Central memory CD8-positive, alpha-beta T cell (primary cell): ENCODE measurements at regions not wholly inside any gene's neighbourhood (a gene's known extent, or its start where the extent isn't known, plus 50 kb on each side); places are given as distances from the start of the nearest gene placed in this dataset.

ENCODE experiments used
- ATAC-seq: fragments of 150-1000 bp; cut with Tn5 transposase; replicated peaks from 2 replicates; pipeline ENCODE4 v1.10.0; 2022; ENCODE audit warnings: mild to moderate bottlenecking, moderate FRiP score, moderate number of reproducible peaks; ENCODE audit not compliant: poor library complexity, severe bottlenecking; ENCODE audit errors: extremely low read depth
- DNase-seq, 2 donors: peaks; one replicate each; pipeline ENCODE4 v3.0.0; 2021; ENCODE audit warnings: low spot score in 2 of 2
- H3K27ac Mint-ChIP-seq: one replicate; pipeline ENCODE4 v1.8.0; 2022; ENCODE audit warnings: low read depth, mild to moderate bottlenecking, moderate library complexity, mixed read lengths
- H3K27me3 Mint-ChIP-seq: one replicate; pipeline ENCODE4 v1.8.0; 2022; ENCODE audit warnings: mixed read lengths
- H3K36me3 Mint-ChIP-seq: one replicate; pipeline ENCODE4 v1.8.0; 2022; ENCODE audit warnings: mild to moderate bottlenecking, moderate library complexity, mixed read lengths; ENCODE audit not compliant: insufficient read depth
- H3K4me1 Mint-ChIP-seq: one replicate; pipeline ENCODE4 v1.8.0; 2022; ENCODE audit warnings: mixed read lengths
- H3K4me3 Mint-ChIP-seq: one replicate; pipeline ENCODE4 v1.8.0; 2022; ENCODE audit warnings: mild to moderate bottlenecking, moderate library complexity, mixed read lengths
- H3K9me3 Mint-ChIP-seq: one replicate; pipeline ENCODE4 v1.8.0; 2022; ENCODE audit warnings: mixed read lengths

- no peak for DNase-seq
- no peak overlapping the region for H3K27ac Mint-ChIP-seq
- no peaks in the 10 kb centered on the region for H3K9me3 Mint-ChIP-seq
- H3K27me3 Mint-ChIP-seq: no peaks in the 10 kb centered on the region
- no peaks in the 10 kb centered on the region for H3K4me1 Mint-ChIP-seq
- H3K36me3 Mint-ChIP-seq: no peaks in the 10 kb centered on the region
- no peak for ATAC-seq
- H3K4me3 Mint-ChIP-seq: no peak overlapping the region
Observed at GRCh38 chr5:85182344-85182743, 797.7 kb upstream of the EDIL3 start.

DNA sequence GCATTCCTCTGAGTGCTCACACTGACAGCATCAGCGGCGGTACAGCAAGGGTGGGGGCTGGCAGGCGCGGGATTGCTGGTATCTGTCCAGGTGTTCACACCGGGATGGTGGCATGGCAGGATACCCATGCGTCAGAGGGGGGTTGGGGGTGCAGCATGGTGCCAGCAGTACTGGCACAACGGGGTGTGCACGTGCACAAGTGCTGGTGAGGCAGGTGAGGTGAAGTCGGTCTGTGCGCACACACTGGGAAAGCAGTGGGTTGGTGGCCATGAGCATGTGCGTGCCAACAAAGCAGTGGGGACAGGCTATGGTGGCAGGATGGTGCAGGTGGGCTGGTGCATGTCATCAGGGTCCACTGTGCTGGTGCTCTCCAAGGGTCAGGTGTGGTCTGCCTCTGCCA, 819.6 kb upstream of the EDIL3 start:
- Mint-ChIP-seq H3K36me3 (no peaks in the 10 kb centered on the region), H3K4me1 (no peaks in the 10 kb centered on the region), H3K4me3 (no peak overlapping the region), H3K9me3 (peaks cover 15% of the 10 kb centered on the region), H3K27me3 (no peaks in the 10 kb centered on the region), H3K27ac (no peak overlapping the region)
- DNase-seq (no peak), ATAC-seq (no peak)

GRCh38 chr5:85205430-85205829, 820.8 kb upstream of the EDIL3 start:
- no peak overlapping the region for H3K4me3 Mint-ChIP-seq
- H3K27me3 Mint-ChIP-seq: no peaks in the 10 kb centered on the region
- no peaks in the 10 kb centered on the region for H3K4me1 Mint-ChIP-seq
- ATAC-seq (no peak), DNase-seq (no peak)
- peaks cover 15% of the 10 kb centered on the region for H3K9me3 Mint-ChIP-seq
- no peaks in the 10 kb centered on the region for H3K36me3 Mint-ChIP-seq
- H3K27ac Mint-ChIP-seq: no peak overlapping the region

GRCh38 chr5:85225388-85225787, 840.7 kb upstream of the EDIL3 start:
- H3K27ac Mint-ChIP-seq: no peak overlapping the region
- peaks cover 18% of the 10 kb centered on the region for H3K9me3 Mint-ChIP-seq
- no peaks in the 10 kb centered on the region for H3K27me3 Mint-ChIP-seq
- H3K4me3 Mint-ChIP-seq: no peak overlapping the region
- no peaks in the 10 kb centered on the region for H3K4me1 Mint-ChIP-seq
- DNase-seq (no peak), ATAC-seq (no peak)
- H3K36me3 Mint-ChIP-seq: no peaks in the 10 kb centered on the region

- no peaks in the 10 kb centered on the region for H3K27me3 Mint-ChIP-seq
- ATAC-seq (no peak), DNase-seq (no peak)
- H3K27ac Mint-ChIP-seq: no peak overlapping the region
- H3K36me3 Mint-ChIP-seq: peaks cover 2% of the 10 kb centered on the region
- H3K4me1 Mint-ChIP-seq: no peaks in the 10 kb centered on the region
- H3K9me3 Mint-ChIP-seq: peaks cover 20% of the 10 kb centered on the region
- no peak overlapping the region for H3K4me3 Mint-ChIP-seq
Observed at GRCh38 chr5:85249204-85249603, 864.5 kb upstream of the EDIL3 start.

DNA sequence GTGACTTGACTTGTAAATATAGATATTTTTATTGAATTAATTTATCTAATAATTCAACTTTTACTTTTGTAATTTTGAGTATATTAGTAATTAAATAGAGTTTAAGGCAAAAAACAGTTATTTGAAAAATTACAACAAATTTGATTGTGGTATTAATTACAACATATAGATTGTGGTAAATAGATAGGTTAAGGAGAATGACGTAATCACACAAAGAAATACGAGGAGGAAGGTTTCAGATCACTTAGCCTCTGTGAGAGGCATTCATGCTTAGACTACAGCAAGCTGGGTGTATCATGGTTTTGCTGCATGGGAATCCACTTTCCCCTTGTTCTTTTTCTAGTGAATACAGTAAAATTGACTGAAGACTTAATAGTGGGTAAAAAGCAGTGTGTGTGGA, 878.4 kb upstream of the EDIL3 start:
- ATAC-seq: no peak
- H3K9me3 Mint-ChIP-seq: no peaks in the 10 kb centered on the region
- H3K36me3 Mint-ChIP-seq: no peaks in the 10 kb centered on the region
- H3K27ac Mint-ChIP-seq: no peak overlapping the region
- H3K4me3 Mint-ChIP-seq: no peak overlapping the region
- H3K27me3 Mint-ChIP-seq: no peaks in the 10 kb centered on the region
- no peaks in the 10 kb centered on the region for H3K4me1 Mint-ChIP-seq
- no peak for DNase-seq

- no peaks in the 10 kb centered on the region for H3K27me3 Mint-ChIP-seq
- H3K4me3 Mint-ChIP-seq: no peak overlapping the region
Observed at GRCh38 chr5:85266692-85267091, 882.0 kb upstream of the EDIL3 start.

DNA sequence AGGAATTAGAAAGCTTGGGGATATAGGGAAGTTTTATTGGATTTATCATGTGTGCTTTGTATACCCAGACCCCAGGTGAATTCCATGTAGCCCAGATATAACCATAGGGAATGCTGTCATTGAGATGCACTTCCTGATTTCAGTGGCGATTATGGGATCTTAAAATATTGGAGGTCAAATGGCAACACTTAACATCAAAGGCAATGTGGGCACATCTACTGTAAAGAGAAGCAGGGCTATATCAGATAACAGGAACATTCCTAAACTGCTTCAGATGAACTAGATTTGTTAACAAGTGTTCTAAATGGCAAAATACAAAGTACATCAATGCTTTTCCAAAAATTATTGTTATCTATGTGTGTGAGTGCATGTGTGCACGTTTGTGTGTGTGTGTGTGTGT, 883.5 kb upstream of the EDIL3 start:
- H3K36me3 Mint-ChIP-seq: no peaks in the 10 kb centered on the region
- no peak overlapping the region for H3K27ac Mint-ChIP-seq
- no peaks in the 10 kb centered on the region for H3K27me3 Mint-ChIP-seq
- peaks cover 6% of the 10 kb centered on the region for H3K9me3 Mint-ChIP-seq
- H3K4me3 Mint-ChIP-seq: no peak overlapping the region
- ATAC-seq (no peak), DNase-seq (no peak)
- H3K4me1 Mint-ChIP-seq: no peaks in the 10 kb centered on the region

More at GRCh38 chr5:85266692-85267091, 882.0 kb upstream of the EDIL3 start:
- H3K27ac Mint-ChIP-seq: no peak overlapping the region
- ATAC-seq (no peak), DNase-seq (no peak)
- peaks cover 6% of the 10 kb centered on the region for H3K9me3 Mint-ChIP-seq
- H3K36me3 Mint-ChIP-seq: no peaks in the 10 kb centered on the region
- no peaks in the 10 kb centered on the region for H3K4me1 Mint-ChIP-seq

DNA sequence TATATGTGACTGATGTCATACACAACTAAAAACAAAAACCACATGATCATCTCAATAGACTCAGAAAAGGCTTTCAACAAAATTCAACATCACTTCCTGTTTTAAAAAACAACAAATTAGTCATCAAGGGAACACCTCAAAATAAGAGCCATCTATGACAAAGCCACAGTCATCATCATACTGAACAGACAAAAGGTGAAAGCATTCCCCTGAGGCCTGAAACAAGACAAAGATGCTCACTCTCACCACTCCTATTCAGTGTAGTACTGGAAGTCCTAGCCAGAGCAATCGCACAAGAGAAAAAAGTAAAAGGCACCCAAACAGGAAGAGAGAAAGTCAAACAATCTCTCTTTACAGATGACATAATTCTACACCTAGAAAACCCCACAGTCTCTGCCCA, 893.5 kb upstream of the EDIL3 start:
- Mint-ChIP-seq H3K9me3 (peaks cover 17% of the 10 kb centered on the region), H3K27me3 (no peaks in the 10 kb centered on the region), H3K36me3 (no peaks in the 10 kb centered on the region), H3K4me1 (no peaks in the 10 kb centered on the region), H3K27ac (no peak overlapping the region), H3K4me3 (no peak overlapping the region)
- no peak for ATAC-seq
- DNase-seq: no peak

DNA sequence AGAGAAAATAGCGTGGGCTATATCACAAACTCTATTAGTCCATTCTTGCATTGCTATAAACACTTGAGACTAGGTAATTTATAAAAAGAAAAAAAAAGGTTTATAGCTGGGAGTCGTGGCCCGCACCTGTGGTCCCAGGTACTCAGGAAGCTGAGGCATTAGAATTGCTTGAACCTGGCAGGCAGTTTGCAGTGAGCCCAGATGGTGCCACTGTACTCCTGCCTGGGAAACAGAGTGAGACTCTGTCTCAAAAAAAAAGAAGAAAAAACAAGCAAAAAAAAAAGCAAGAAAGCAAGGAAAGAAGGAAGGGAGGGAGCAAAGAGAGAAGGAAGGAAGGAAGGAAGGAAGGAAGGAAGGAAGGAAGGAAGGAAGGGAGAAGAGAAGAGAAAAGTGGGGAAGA, 904.2 kb upstream of the EDIL3 start:
- Mint-ChIP-seq H3K4me1 (no peaks in the 10 kb centered on the region), H3K9me3 (peaks cover 28% of the 10 kb centered on the region), H3K27ac (no peak overlapping the region), H3K36me3 (no peaks in the 10 kb centered on the region), H3K4me3 (no peak overlapping the region), H3K27me3 (no peaks in the 10 kb centered on the region)
- ATAC-seq: no peak
- DNase-seq: no peak

GRCh38 chr5:85293145-85293785, 908.6 kb upstream of the EDIL3 start:
- Mint-ChIP-seq H3K27me3 (no peaks in the 10 kb centered on the region), H3K36me3 (no peaks in the 10 kb centered on the region), H3K9me3 (peaks cover 28% of the 10 kb centered on the region), H3K4me1 (no peaks in the 10 kb centered on the region), H3K27ac (no peak overlapping the region), H3K4me3 (no peak overlapping the region)
- ATAC-seq (no peak), DNase-seq (no peak)

DNA sequence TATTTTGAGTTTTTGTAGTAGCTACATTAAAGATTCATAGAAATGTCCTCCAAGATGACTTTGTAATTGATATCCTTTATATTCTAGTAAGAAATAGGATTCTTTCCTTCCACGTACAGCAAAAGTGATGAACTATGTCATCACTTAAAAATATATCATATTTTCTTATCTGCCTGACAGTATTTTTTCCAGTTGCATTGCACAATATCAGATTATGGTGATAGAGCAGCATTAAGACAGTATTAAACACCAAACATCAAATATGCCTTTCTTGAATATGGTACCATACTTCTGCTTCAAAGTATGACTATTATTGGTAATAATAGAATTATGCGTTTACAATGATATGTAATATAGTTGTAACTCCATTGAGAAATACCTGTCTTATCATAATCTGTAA, 919.8 kb upstream of the EDIL3 start:
- no peaks in the 10 kb centered on the region for H3K36me3 Mint-ChIP-seq
- no peak for DNase-seq
- ATAC-seq: no peak
- no peaks in the 10 kb centered on the region for H3K4me1 Mint-ChIP-seq
- H3K4me3 Mint-ChIP-seq: no peak overlapping the region
- H3K27ac Mint-ChIP-seq: no peak overlapping the region
- peaks cover 5% of the 10 kb centered on the region for H3K9me3 Mint-ChIP-seq
- no peaks in the 10 kb centered on the region for H3K27me3 Mint-ChIP-seq

DNA sequence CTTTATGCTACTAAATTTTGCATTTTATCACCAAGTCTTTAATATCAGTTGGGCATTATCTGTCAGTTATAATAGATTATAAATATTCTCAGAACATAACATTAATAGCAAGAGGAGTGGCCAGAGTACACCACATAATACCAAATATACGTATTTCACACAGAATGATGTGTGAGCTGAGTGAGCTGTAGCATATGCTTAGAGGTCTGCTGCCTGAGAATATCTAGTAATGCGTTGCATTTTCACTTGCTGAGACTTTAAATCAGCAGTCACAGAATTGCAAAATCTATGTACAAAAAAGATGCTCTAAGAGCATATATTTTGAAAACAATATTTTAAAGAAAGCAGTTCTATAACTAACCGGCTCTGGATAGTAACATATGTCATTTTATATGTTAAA, 921.1 kb upstream of the EDIL3 start:
- no peak overlapping the region for H3K27ac Mint-ChIP-seq
- no peaks in the 10 kb centered on the region for H3K27me3 Mint-ChIP-seq
- no peak overlapping the region for H3K4me3 Mint-ChIP-seq
- no peaks in the 10 kb centered on the region for H3K4me1 Mint-ChIP-seq
- peaks cover 13% of the 10 kb centered on the region for H3K9me3 Mint-ChIP-seq
- H3K36me3 Mint-ChIP-seq: no peaks in the 10 kb centered on the region
- DNase-seq: no peak
- ATAC-seq: no peak

DNA sequence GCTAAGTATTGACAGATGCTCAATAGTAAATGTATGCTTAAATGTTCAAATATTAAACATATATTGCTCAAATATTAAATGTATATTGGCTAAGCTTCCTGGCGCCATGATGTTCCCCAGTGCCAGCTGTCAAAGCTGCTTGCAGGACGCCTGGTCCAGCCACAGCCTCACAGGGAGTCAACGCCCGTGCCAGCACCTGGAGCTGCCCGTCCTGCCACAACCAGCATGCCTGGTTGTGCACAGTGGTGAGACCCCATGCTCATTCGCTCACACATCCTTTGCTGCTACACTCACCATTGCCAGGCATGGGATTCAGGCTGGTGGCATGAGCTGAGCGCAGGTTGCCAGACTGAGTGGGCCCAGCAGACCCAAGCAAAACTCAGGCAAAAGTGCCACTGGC, 926.9 kb upstream of the EDIL3 start:
- peaks cover 7% of the 10 kb centered on the region for H3K9me3 Mint-ChIP-seq
- DNase-seq (no peak), ATAC-seq (no peak)
- no peak overlapping the region for H3K4me3 Mint-ChIP-seq
- no peaks in the 10 kb centered on the region for H3K36me3 Mint-ChIP-seq
- no peaks in the 10 kb centered on the region for H3K27me3 Mint-ChIP-seq
- no peaks in the 10 kb centered on the region for H3K4me1 Mint-ChIP-seq
- H3K27ac Mint-ChIP-seq: no peak overlapping the region
